Stimulated activated naive CD8-positive, alpha-beta T cell treated with anti-CD3 and anti-CD28 coated beads, Interleukin-15, amount 100 ng/mL, for 72 hours (primary cell): ENCODE measurements at regions not wholly inside any gene's neighbourhood (a gene's known extent, or its start where the extent isn't known, plus 50 kb on each side); places are given as distances from the start of the nearest gene placed in this dataset.

ENCODE experiments used
- ATAC-seq: fragments of 150-1000 bp; cut with Tn5 transposase; 2 replicates; pipeline ENCODE4 v1.10.0; 2021; ENCODE audit warnings: mild to moderate bottlenecking, moderate library complexity
- DNase-seq, 2 donors: peaks; one replicate each; pipeline ENCODE4 v3.0.0; 2021 to 2022
- H3K27ac Mint-ChIP-seq, 2 donors: one replicate each; pipeline ENCODE4 v1.8.0; 2022; ENCODE audit warnings: mild to moderate bottlenecking in 2 of 2, mixed read lengths in 2 of 2, moderate library complexity in 2 of 2
- H3K27me3 Mint-ChIP-seq: one replicate; pipeline ENCODE4 v1.8.0; 2022; ENCODE audit warnings: mixed read lengths
- H3K4me1 Mint-ChIP-seq: one replicate; pipeline ENCODE4 v1.8.0; 2022; ENCODE audit warnings: mild to moderate bottlenecking, mixed read lengths
- H3K4me3 Mint-ChIP-seq, 2 donors: one replicate each; pipeline ENCODE4 v1.8.0; 2022; ENCODE audit warnings: mild to moderate bottlenecking in 2 of 2, mixed read lengths in 2 of 2, moderate library complexity in 1 of 2
- H3K9me3 Mint-ChIP-seq, 2 donors: one replicate each; pipeline ENCODE4 v1.8.0; 2022; ENCODE audit warnings: mixed read lengths in 2 of 2

DNA sequence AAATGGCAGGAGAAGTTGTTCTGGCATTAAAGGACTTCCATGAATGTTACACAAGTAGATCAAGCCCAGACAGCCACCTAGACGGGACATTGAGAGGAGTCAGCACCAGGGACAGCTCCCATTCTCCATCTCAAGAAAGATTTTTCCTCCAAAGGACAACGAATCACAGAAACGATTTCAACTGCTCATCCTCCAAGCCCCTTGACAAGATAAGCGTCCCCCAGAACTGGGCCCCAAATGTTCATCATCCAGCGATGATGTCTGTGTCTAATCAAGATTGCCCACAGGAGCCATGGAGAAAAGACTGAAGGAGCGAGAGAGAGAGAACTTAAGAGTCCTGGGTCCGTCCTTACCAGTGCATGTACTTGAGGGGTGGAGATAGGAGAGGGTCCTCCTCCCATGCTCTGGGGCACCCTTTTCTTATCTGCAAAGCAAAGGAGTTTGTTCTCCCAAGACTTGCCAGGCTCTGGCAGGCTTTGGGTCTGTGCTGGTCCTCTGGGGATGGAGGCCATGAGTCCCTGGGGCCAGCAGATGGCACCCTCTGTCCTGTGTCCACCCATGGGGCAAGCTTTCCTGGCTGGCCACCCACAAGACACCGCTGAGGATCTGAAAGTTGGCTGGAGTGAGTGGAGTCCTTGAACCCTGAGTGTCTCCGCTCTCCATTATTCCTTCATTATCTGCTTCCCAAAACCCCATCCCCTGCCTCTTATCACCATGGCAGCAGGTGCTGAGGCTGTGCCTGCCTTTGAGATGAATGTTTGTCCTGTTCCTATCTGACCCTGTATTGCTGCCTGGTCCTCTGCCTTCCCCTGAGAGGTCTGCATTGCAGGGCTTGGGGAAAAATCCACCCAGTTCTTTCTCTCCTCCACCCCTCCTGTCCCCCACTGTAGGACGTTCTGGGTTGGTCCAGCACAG lies 164.6 kb downstream of the ACTL8 start:
- no peak for ATAC-seq

DNA sequence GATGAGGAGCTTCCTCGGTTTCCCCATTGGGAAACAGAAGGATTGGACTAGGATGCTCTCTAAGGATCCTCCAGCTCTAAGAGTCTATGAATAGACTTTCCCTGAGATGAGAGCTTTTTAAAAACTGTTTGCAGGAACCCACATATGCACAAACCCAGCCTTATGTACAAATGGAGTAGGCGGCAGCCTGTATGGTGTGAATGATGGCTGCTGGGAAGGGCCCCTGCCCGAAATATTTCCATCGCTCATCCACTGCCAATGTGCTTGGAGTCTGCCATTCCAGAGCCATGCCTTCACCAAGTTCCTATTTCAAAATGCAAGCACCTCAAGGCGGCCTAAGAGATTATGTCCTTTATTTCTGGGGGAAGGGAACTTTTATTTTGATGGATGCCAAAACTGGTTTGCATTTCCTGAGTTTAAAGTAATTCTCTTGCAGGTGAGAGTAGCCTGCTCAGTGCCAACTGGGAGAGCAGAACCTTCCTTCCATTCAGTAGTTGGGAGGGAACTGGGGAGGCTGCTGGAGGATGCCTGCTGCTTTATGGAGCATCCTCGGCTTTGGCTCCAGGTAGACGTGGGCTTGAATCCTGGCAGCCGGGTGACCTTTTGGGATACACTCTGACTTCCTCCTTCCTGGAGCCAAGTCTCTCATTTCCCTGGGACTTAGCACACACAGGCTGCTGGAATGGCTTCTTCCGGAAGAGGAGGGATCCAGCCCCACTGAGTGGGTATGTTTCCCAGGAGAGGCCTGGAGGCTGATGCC lies 165.9 kb downstream of the ACTL8 start:
- Mint-ChIP-seq H3K27me3 (peaks cover 27% of the 10 kb centered on the region), H3K4me3 (no peak overlapping the region), H3K4me1 (no peaks in the 10 kb centered on the region), H3K9me3 (no peaks in the 10 kb centered on the region), H3K27ac (no peak overlapping the region)
- no peak for ATAC-seq
- DNase-seq, result no peak

More for the DNA sequence above, 164.6 kb downstream of the ACTL8 start:
- no peaks in the 10 kb centered on the region for H3K9me3 Mint-ChIP-seq
- H3K4me1 Mint-ChIP-seq, result no peaks in the 10 kb centered on the region
- H3K27me3 Mint-ChIP-seq, result peaks cover 40% of the 10 kb centered on the region
- no peak for DNase-seq
- no peak overlapping the region for H3K27ac Mint-ChIP-seq
- H3K4me3 Mint-ChIP-seq, result no peak overlapping the region

- H3K9me3 Mint-ChIP-seq, result no peaks in the 10 kb centered on the region
- H3K4me3 Mint-ChIP-seq, result no peak overlapping the region
- H3K4me1 Mint-ChIP-seq, result no peaks in the 10 kb centered on the region
- ATAC-seq (no peak), DNase-seq (peak in 1 of 2 donors; percentile 3)
- peaks cover 16% of the 10 kb centered on the region for H3K27me3 Mint-ChIP-seq
- no peak overlapping the region for H3K27ac Mint-ChIP-seq
These were observed 167.7 kb downstream of the ACTL8 start for GRCh38 chr1:17922833-17923232.

- Mint-ChIP-seq H3K4me3 (no peak overlapping the region), H3K4me1 (no peaks in the 10 kb centered on the region), H3K27me3 (peaks cover 11% of the 10 kb centered on the region), H3K27ac (no peak overlapping the region), H3K9me3 (no peaks in the 10 kb centered on the region)
- DNase-seq (no peak), ATAC-seq (no peak)
These were observed 168.5 kb downstream of the ACTL8 start for GRCh38 chr1:17923666-17924065.

DNA sequence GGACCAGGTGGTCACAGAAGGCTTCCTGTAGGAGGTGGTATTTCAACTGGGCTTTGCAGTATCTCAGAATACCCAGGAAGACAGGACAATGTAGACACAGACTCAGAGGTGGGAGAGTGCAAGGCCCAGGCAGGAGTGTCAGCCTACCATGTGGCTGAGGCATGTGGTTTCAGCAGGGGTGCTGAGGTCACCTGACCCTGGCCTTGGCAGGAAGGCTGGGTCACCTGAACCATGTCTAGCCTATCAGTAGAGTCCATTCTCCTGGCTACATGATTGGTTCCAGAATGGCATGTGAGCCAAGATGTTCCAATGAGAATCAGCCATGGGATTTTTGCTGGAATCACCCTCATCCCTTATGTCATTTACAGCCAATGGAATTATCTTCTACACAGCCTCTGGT lies 169.4 kb downstream of the ACTL8 start:
- Mint-ChIP-seq H3K27ac (no peak overlapping the region), H3K4me3 (no peak overlapping the region), H3K4me1 (no peaks in the 10 kb centered on the region), H3K27me3 (peaks cover 11% of the 10 kb centered on the region), H3K9me3 (no peaks in the 10 kb centered on the region)
- no peak for ATAC-seq
- no peak for DNase-seq

- no peak for DNase-seq
- Mint-ChIP-seq H3K27me3 (peaks cover 17% of the 10 kb centered on the region), H3K9me3 (no peaks in the 10 kb centered on the region), H3K4me3 (no peak overlapping the region), H3K4me1 (no peaks in the 10 kb centered on the region), H3K27ac (no peak overlapping the region)
- ATAC-seq, result no peak
These were observed 170.4 kb downstream of the ACTL8 start for GRCh38 chr1:17925290-17926237.

- Mint-ChIP-seq H3K27ac (no peak overlapping the region), H3K9me3 (no peaks in the 10 kb centered on the region), H3K4me3 (no peak overlapping the region), H3K4me1 (no peaks in the 10 kb centered on the region), H3K27me3 (peaks cover 24% of the 10 kb centered on the region)
- ATAC-seq, result no peak
- DNase-seq, result no peak
These were observed 171.8 kb downstream of the ACTL8 start for GRCh38 chr1:17926906-17927305.

DNA sequence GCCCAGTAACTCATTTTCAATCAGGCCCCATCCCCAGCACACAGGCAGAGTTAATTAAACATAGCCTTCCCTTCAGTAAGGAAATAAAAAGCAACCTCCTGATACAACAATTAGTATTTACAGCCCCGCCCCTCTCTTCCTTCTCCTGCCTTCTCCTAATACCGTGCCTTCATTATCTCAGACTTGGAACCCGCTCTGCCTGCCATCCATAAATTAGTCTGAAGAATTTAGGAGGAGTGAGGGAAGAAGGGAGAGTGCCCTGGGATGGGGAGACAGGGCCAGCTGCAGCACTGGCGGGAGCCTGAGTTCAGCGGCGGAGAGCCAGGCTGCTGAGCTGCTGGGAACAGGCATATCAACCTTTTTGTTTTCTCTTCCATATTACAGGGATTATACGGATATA lies 172.8 kb downstream of the ACTL8 start:
- DNase-seq (no peak), ATAC-seq (no peak)
- H3K27me3 Mint-ChIP-seq, result peaks cover 24% of the 10 kb centered on the region
- H3K4me3 Mint-ChIP-seq, result no peak overlapping the region
- H3K4me1 Mint-ChIP-seq, result no peaks in the 10 kb centered on the region
- H3K9me3 Mint-ChIP-seq, result no peaks in the 10 kb centered on the region
- H3K27ac Mint-ChIP-seq, result no peak overlapping the region

- no peak for ATAC-seq
- no peaks in the 10 kb centered on the region for H3K4me1 Mint-ChIP-seq
- H3K4me3 Mint-ChIP-seq, result no peak overlapping the region
- peaks cover 27% of the 10 kb centered on the region for H3K27me3 Mint-ChIP-seq
- DNase-seq, result no peak
- no peak overlapping the region for H3K27ac Mint-ChIP-seq
- H3K9me3 Mint-ChIP-seq, result no peaks in the 10 kb centered on the region
These were observed 174.1 kb downstream of the ACTL8 start for GRCh38 chr1:17929224-17929623.

- Mint-ChIP-seq H3K9me3 (no peaks in the 10 kb centered on the region), H3K27ac (no peak overlapping the region), H3K4me1 (no peaks in the 10 kb centered on the region), H3K4me3 (no peak overlapping the region), H3K27me3 (peaks cover 31% of the 10 kb centered on the region)
- DNase-seq, result no peak
- ATAC-seq, result no peak
These were observed 175.5 kb downstream of the ACTL8 start for GRCh38 chr1:17930635-17931034.

DNA sequence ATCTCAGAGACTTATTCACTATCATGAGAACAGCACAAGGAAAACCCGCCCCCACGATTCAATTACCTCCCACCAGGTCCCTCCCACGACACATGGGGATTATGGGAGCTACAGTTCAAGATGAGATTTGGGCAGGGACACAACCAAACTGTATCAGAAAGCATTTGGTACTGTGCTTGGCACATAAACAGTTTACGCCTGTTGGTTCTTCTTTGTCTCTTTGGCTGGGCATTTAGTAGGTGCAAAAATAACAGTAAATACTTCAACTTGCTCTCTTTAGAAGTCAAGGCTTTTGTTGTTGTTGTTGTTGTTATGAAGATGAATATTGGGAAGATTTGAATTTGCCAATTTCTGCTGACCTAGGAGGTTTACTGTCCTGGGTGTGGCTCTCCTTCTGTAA lies 175.4 kb upstream of the IGSF21 start:
- DNase-seq (no peak), ATAC-seq (no peak)
- peaks cover 25% of the 10 kb centered on the region for H3K27me3 Mint-ChIP-seq
- H3K4me1 Mint-ChIP-seq, result no peaks in the 10 kb centered on the region
- H3K4me3 Mint-ChIP-seq, result no peak overlapping the region
- H3K9me3 Mint-ChIP-seq, result peaks cover 0 to 5% of the 10 kb centered on the region in 2 donors
- H3K27ac Mint-ChIP-seq, result no peak overlapping the region

DNA sequence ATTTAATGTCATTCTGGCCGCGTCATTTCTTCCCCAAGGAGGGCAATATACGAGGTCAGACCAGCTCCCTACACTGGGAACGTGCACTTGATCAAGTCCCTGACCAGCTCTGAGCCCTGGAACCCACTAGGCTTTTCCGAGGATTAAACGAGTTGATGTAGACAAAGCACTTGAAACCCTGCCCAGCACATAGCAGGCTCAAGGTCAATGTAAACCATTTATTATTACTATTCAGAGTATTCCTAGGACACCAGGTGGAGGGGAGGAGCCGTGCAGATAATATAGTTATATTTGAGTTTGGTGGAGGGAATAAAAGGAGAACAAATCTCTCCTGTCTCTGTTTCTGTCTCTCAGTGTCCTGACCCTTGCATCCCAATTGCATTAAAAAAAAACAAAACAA lies 174.1 kb upstream of the IGSF21 start:
- Mint-ChIP-seq H3K4me1 (no peaks in the 10 kb centered on the region), H3K27me3 (peaks cover 25% of the 10 kb centered on the region), H3K27ac (peak overlapping the region in 1 of 2 donors; percentile 86), H3K9me3 (peaks cover 0 to 5% of the 10 kb centered on the region in 2 donors), H3K4me3 (no peak overlapping the region)
- ATAC-seq, result no peak
- no peak for DNase-seq

DNA sequence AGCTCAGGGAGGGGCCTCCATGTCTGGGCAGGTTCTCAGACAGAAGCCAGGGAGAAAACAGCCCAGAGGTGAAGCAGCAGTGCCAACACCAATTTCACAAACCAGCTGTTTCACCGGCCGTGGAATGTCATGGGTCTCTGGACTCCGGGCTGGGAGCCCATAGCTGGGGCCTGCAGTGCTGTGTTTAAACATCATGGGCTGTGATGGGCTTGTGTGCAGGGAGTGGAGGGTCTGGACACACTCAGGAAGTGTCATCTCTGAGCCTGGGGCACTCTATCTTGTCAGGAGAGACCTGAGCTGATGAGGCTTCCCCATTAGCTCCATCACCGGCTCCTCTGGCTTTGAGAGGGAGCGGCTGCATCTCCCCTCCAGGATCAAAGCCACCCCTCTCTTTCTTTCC lies 173.6 kb upstream of the IGSF21 start:
- ATAC-seq (no peak), DNase-seq (no peak)
- Mint-ChIP-seq H3K9me3 (peaks cover 0 to 5% of the 10 kb centered on the region in 2 donors), H3K27ac (no peak overlapping the region), H3K27me3 (peaks cover 25% of the 10 kb centered on the region), H3K4me3 (no peak overlapping the region), H3K4me1 (no peaks in the 10 kb centered on the region)

GRCh38 chr1:17935230-17935629 lies 172.4 kb upstream of the IGSF21 start:
- no peak overlapping the region for H3K27ac Mint-ChIP-seq
- ATAC-seq (no peak), DNase-seq (no peak)
- H3K9me3 Mint-ChIP-seq, result peaks cover 0 to 5% of the 10 kb centered on the region in 2 donors
- H3K27me3 Mint-ChIP-seq, result peaks cover 23% of the 10 kb centered on the region
- H3K4me1 Mint-ChIP-seq, result no peaks in the 10 kb centered on the region
- no peak overlapping the region for H3K4me3 Mint-ChIP-seq

DNA sequence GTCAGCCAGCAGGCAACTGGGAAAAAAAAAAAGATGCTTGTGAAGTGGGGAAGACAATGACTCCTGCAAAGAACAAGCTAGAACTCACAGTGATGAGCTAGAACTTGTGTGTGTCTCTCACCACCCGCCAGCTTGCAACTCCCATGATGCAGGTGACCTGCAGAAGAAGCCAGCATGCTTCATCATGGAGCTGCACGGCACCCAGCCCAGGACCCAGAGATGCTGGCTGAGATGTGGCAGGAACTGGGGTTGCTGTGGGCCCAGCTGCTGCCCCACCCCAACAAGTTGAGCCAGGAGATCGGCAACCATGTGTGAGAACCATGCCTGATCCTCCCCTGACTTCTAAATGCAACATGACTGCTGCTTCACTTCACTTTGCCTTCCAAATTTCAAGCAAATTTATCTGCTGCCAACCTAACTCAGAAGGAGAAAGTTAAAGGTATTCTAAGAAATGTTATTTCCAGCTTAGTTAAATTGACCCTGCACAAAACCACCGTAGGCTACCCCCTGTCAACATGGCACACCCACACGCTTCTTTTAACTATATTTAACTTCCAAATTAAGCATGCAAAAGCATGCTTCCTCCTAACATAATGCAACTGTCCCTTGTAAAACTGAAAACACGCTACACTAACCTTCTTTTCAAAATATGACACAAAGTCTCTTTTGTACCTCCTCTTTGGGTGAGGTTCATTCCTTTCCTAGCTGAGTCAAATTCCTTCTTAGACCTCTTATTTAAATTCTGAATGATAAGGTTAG lies 166.0 kb upstream of the IGSF21 start:
- H3K4me3 Mint-ChIP-seq, result no peak overlapping the region

More for the DNA sequence above, 166.0 kb upstream of the IGSF21 start:
- no peak for ATAC-seq
- H3K27ac Mint-ChIP-seq, result no peak overlapping the region
- peaks cover 0 to under 1% of the 10 kb centered on the region in 2 donors for H3K9me3 Mint-ChIP-seq
- no peaks in the 10 kb centered on the region for H3K4me1 Mint-ChIP-seq
- H3K27me3 Mint-ChIP-seq, result peaks cover 16% of the 10 kb centered on the region
- DNase-seq, result no peak
